CD14-positive monocyte (primary cell): ENCODE measurements at regions not wholly inside any gene's neighbourhood (a gene's known extent, or its start where the extent isn't known, plus 50 kb on each side); places are given as distances from the start of the nearest gene placed in this dataset.

Experiments used
- DNase-seq, 3 donors: peaks; one replicate each; pipeline ENCODE4 v3.0.0-alpha.2; 2011 to 2022
- H2AFZ ChIP-seq: 2 replicates; pipeline ENCODE4 v1.6.0; 2012; ENCODE audit warnings: mild to moderate bottlenecking, low read depth, low read length, inconsistent platforms; ENCODE audit not compliant: insufficient read depth, poor library complexity, severe bottlenecking
- H3K27ac ChIP-seq, 2 donors: 1 replicate in 1 of 2; 2 replicates in 1 of 2; pipeline ENCODE4 v1.5.1; 2012 to 2013; ENCODE audit warnings: low read length in 2 of 2, control low read depth in 1 of 2, inconsistent platforms in 1 of 2, low read depth in 1 of 2, mild to moderate bottlenecking in 1 of 2
- H3K27me3 ChIP-seq, 2 donors: one replicate each; pipeline versions ENCODE4 v1.6.0 to v1.6.1; 2011 to 2013; ENCODE audit warnings: low read length in 2 of 2; ENCODE audit not compliant: control insufficient read depth in 2 of 2, insufficient read depth in 2 of 2
- H3K36me3 ChIP-seq, 2 donors: replicated peaks in 1 of 2; 1 replicate in 1 of 2; 2 replicates in 1 of 2; pipeline versions ENCODE4 v1.5.1 to v1.6.1; 2012 to 2013; ENCODE audit warnings: low read length in 2 of 2, control low read depth in 1 of 2, inconsistent platforms in 1 of 2, mild to moderate bottlenecking in 1 of 2; ENCODE audit not compliant: insufficient read depth in 2 of 2, control insufficient read depth in 1 of 2
- H3K4me1 ChIP-seq, 2 donors: 1 replicate in 1 of 2; 2 replicates in 1 of 2; pipeline versions ENCODE4 v1.5.1 to v1.6.1; 2012 to 2013; ENCODE audit warnings: low read length in 2 of 2, control low read depth in 1 of 2, inconsistent platforms in 1 of 2, mild to moderate bottlenecking in 1 of 2, moderate library complexity in 1 of 2; ENCODE audit not compliant: insufficient read depth in 2 of 2, control insufficient read depth in 1 of 2
- H3K4me2 ChIP-seq: replicated peaks from 2 replicates; pipeline ENCODE3; 2012; ENCODE audit warnings: low read length, moderate library complexity, mild to moderate bottlenecking; ENCODE audit not compliant: poor library complexity, severe bottlenecking; ENCODE audit errors: extremely low read depth
- H3K4me3 ChIP-seq, 3 experiments: fragments of 200-600 bp in 1 of 3; sonication (generic) in 1 of 3; replicated peaks in 1 of 3; 1 replicate in 2 of 3; 2 replicates in 1 of 3; pipeline ENCODE4 v1.5.1; 2011 to 2013; ENCODE audit warnings: low read length in 3 of 3, mild to moderate bottlenecking in 3 of 3, control low read depth in 2 of 3, low read depth in 2 of 3, inconsistent platforms in 1 of 3, moderate library complexity in 1 of 3
- H3K79me2 ChIP-seq: 2 replicates; pipeline ENCODE4 v1.6.0; 2012; ENCODE audit warnings: mild to moderate bottlenecking, control low read depth, inconsistent platforms, low read length, moderate library complexity; ENCODE audit not compliant: insufficient read depth
- H3K9ac ChIP-seq: 2 replicates; pipeline ENCODE4 v1.6.0; 2017; ENCODE audit warnings: low read length, mild to moderate bottlenecking; ENCODE audit not compliant: insufficient read depth, poor library complexity, severe bottlenecking
- H3K9me3 ChIP-seq, 2 donors: replicated peaks in 1 of 2; 1 replicate in 1 of 2; 2 replicates in 1 of 2; pipeline versions ENCODE4 v1.5.1 to v1.6.1; 2012 to 2013; ENCODE audit warnings: low read length in 2 of 2, control low read depth in 1 of 2; ENCODE audit not compliant: control insufficient read depth in 1 of 2, insufficient read depth in 1 of 2
- H4K20me1 ChIP-seq: 2 replicates; pipeline ENCODE4 v1.6.0; 2012; ENCODE audit warnings: mild to moderate bottlenecking, low read length, control low read depth, moderate library complexity; ENCODE audit not compliant: insufficient read depth
- H3K27ac Mint-ChIP-seq, 7 donors: one replicate each; pipeline ENCODE4 v1.8.0; 2020; ENCODE audit warnings: mild to moderate bottlenecking in 7 of 7, mixed read lengths in 7 of 7, moderate library complexity in 6 of 7, inconsistent platforms in 2 of 7
- H3K27me3 Mint-ChIP-seq, 3 donors: one replicate each; pipeline ENCODE4 v1.8.0; 2021 to 2022; ENCODE audit warnings: low read depth in 3 of 3, mild to moderate bottlenecking in 3 of 3, mixed read lengths in 3 of 3, moderate library complexity in 3 of 3, inconsistent platforms in 1 of 3
- H3K36me3 Mint-ChIP-seq, 2 donors: one replicate each; pipeline ENCODE4 v1.8.0; 2020; ENCODE audit warnings: mixed read lengths in 2 of 2, inconsistent platforms in 1 of 2, mild to moderate bottlenecking in 1 of 2
- H3K4me1 Mint-ChIP-seq: one replicate; pipeline ENCODE4 v1.8.0; 2020; ENCODE audit warnings: mild to moderate bottlenecking, mixed read lengths
- H3K4me3 Mint-ChIP-seq, 2 donors: one replicate each; pipeline ENCODE4 v1.8.0; 2020; ENCODE audit warnings: mild to moderate bottlenecking in 2 of 2, mixed read lengths in 2 of 2, moderate library complexity in 1 of 2
- H3K9me3 Mint-ChIP-seq, 7 donors: one replicate each; pipeline ENCODE4 v1.8.0; 2020 to 2022; ENCODE audit warnings: mixed read lengths in 7 of 7, mild to moderate bottlenecking in 6 of 7, moderate library complexity in 6 of 7, inconsistent platforms in 2 of 7
- WGBS: methylation state at CpG from one replicate; pipeline ENCODE4 v1.1.5; 2013; ENCODE audit warnings: missing lambda C conversion rate; ENCODE audit not compliant: insufficient coverage; 5-methylcytosine and 5-hydroxymethylcytosine counted together
- intact Hi-C, 2 donors: fragments of 100-400 bp; cut with micrococcal nuclease; formaldehyde crosslinking; loops; one replicate each; pipeline versions ENCODE4 v1.15.0 to v1.15.1; 2023
- TF ChIP-seq, protein P1 (sequence below): fragments of 200-600 bp; IDR thresholded peaks from one replicate; pipeline ENCODE4 v1.8.0; 2022; ENCODE audit warnings: antibody characterized with exemption, mild to moderate bottlenecking

DNA sequence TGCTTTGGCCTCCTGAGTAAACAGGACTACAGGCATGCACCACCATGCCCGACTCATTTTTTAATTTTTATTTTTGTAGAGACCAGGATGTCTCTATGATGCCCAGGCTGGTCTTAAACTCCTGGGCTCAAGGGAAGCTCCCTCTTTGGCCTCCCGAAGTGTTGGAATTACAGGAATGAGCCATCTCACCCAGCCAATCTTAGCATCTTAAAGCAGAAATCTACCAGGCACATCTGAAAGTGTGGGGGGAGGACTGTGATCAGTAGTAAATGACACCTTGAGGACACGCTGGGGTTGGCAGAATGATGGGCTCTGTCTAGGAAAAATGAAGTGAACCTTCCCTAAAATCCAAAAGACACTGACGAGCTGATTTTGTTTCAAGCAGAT, 149.2 kb downstream of the SPATA18 start:
- Histone ChIP-seq H2AFZ (no peak overlapping the region), H3K79me2 (no peaks in the 10 kb centered on the region), H4K20me1 (no peaks in the 10 kb centered on the region), H3K4me2 (no peak overlapping the region), H3K9me3 (peaks cover 0 to 3% of the 10 kb centered on the region in 2 donors), H3K4me3 (no peak overlapping the region), H3K36me3 (no peaks in the 10 kb centered on the region), H3K4me1 (no peaks in the 10 kb centered on the region), H3K27me3 (no peaks in the 10 kb centered on the region), H3K9ac (no peak overlapping the region), H3K27ac (no peak overlapping the region)
- Mint-ChIP-seq H3K9me3 (peaks cover 0 to 8% (median 4%) of the 10 kb centered on the region in 7 donors), H3K4me1 (no peaks in the 10 kb centered on the region), H3K27me3 (peaks cover 0 to 2% (median 2%) of the 10 kb centered on the region in 3 donors), H3K4me3 (no peak overlapping the region), H3K36me3 (no peaks in the 10 kb centered on the region), H3K27ac (no peak overlapping the region)
- 100% methylated on average over 1 of the region's 4 CpGs for WGBS
- TF ChIP-seq, protein P1, sequence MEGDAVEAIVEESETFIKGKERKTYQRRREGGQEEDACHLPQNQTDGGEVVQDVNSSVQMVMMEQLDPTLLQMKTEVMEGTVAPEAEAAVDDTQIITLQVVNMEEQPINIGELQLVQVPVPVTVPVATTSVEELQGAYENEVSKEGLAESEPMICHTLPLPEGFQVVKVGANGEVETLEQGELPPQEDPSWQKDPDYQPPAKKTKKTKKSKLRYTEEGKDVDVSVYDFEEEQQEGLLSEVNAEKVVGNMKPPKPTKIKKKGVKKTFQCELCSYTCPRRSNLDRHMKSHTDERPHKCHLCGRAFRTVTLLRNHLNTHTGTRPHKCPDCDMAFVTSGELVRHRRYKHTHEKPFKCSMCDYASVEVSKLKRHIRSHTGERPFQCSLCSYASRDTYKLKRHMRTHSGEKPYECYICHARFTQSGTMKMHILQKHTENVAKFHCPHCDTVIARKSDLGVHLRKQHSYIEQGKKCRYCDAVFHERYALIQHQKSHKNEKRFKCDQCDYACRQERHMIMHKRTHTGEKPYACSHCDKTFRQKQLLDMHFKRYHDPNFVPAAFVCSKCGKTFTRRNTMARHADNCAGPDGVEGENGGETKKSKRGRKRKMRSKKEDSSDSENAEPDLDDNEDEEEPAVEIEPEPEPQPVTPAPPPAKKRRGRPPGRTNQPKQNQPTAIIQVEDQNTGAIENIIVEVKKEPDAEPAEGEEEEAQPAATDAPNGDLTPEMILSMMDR: no peak
- DNase-seq: no peak
- intact Hi-C loops: no loop called here

DNA sequence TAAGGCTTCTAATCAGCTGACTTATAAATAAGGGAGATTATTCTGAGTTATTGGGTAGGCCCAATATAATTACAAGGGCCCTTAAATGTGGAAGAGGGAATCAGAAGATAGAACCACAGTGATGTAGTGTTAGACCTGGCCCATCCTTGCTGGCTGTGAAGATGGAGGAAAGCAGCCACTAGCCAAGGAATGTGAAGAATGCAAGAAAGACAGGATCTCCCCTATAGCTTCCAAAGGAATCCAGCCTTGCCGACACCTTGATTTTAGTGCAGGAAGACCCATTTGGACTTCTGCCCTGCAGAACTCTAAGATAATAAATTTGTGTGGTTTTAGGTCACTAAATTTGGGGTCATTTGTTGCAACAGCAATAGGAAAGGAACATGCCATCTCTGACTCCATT, 150.6 kb downstream of the SPATA18 start:
- H3K4me1 Mint-ChIP-seq: no peaks in the 10 kb centered on the region
- no peak for DNase-seq
- intact Hi-C loops: no loop called here
- Histone ChIP-seq H4K20me1 (no peaks in the 10 kb centered on the region), H3K4me3 (no peak overlapping the region), H3K27ac (no peak overlapping the region), H3K9ac (no peak overlapping the region), H3K4me1 (no peaks in the 10 kb centered on the region), H2AFZ (no peak overlapping the region), H3K27me3 (no peaks in the 10 kb centered on the region), H3K9me3 (peaks cover 0 to 10% of the 10 kb centered on the region in 2 donors), H3K4me2 (no peak overlapping the region), H3K36me3 (no peaks in the 10 kb centered on the region), H3K79me2 (no peaks in the 10 kb centered on the region)
- H3K9me3 Mint-ChIP-seq: peaks cover 0 to 15% (median 7%) of the 10 kb centered on the region in 7 donors
- TF ChIP-seq, protein P1: no peak
- no peaks in the 10 kb centered on the region for H3K36me3 Mint-ChIP-seq
- no CpG with 5 or more reads among the region's 1 CpG for WGBS
- no peak overlapping the region for H3K4me3 Mint-ChIP-seq
- H3K27me3 Mint-ChIP-seq: peaks cover 0 to 2% (median 2%) of the 10 kb centered on the region in 3 donors
- H3K27ac Mint-ChIP-seq: no peak overlapping the region
